ENCODE measurements at regions not wholly inside any gene's neighbourhood (a gene's known extent, or its start where the extent isn't known, plus 50 kb on each side); places are given as distances from the start of the nearest gene placed in this dataset.

DNA sequence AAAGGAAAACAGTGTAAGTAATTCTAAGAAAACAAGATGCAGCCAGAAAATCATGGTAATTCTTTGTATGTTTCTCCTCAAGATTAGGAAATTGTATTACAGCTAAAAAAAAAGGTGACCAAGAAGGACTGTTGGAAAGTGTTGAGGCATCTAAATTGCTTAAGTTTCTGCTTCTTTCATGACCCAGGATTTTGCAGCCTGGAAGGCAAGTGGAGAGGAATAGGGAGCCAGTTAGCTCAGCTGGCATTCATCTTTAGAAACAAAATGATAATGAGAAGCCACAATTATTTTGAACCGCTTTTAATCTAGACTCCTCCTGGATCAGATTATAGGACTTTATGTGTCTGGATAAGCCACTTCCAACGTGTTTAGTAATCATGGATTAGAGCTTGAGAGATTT lies 56.8 kb upstream of the TMEM229A start:
- no peaks in the 10 kb centered on the region for H3K4me1 Mint-ChIP-seq
- no peak overlapping the region for H3K27ac Mint-ChIP-seq
- no peaks in the 10 kb centered on the region for H3K9me3 Mint-ChIP-seq
- no peaks in the 10 kb centered on the region for H3K27me3 Mint-ChIP-seq
- H3K36me3 Mint-ChIP-seq (ENCODE audit: low read depth): no peaks in the 10 kb centered on the region
- no peak for DNase-seq
- intact Hi-C loops (cut with micrococcal nuclease): no loop called here
- H3K4me3 Mint-ChIP-seq: no peak overlapping the region

GRCh38 chr7:124088590-124088989 lies 55.7 kb upstream of the TMEM229A start:
- Mint-ChIP-seq H3K9me3 (no peaks in the 10 kb centered on the region), H3K27ac (no peak overlapping the region), H3K4me1 (no peaks in the 10 kb centered on the region), H3K27me3 (no peaks in the 10 kb centered on the region), H3K4me3 (no peak overlapping the region), H3K36me3 (ENCODE audit: low read depth) (no peaks in the 10 kb centered on the region)
- intact Hi-C loops (cut with micrococcal nuclease): no loop called here
- no peak for DNase-seq

- no peaks in the 10 kb centered on the region for H3K36me3 Mint-ChIP-seq (ENCODE audit: low read depth)
- H3K4me1 Mint-ChIP-seq: no peaks in the 10 kb centered on the region
- DNase-seq: no peak
- H3K9me3 Mint-ChIP-seq: no peaks in the 10 kb centered on the region
- intact Hi-C loops (cut with micrococcal nuclease): no loop called here
- H3K4me3 Mint-ChIP-seq: no peak overlapping the region
- no peaks in the 10 kb centered on the region for H3K27me3 Mint-ChIP-seq
- H3K27ac Mint-ChIP-seq: no peak overlapping the region
These were observed 54.0 kb upstream of the TMEM229A start for GRCh38 chr7:124086843-124087242.

DNA sequence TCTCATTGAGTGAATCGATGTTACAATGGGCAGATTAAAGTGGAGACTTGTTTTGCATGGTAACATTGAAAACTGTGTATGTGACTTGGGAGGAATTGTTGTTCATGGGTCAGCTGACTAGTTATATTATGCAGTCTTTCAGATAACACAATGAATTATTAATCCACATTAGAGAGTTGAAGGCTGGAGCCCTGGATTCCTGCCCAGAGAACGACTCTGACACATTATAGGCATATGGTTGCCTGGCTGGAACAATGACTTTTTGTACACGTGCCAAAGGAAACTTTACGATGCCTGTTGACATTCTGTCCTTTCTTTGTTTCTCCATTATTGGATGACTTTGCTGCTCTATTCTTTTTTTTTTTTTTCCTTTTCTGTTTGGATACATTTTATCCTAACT lies 52.3 kb upstream of the TMEM229A start:
- intact Hi-C loops (cut with micrococcal nuclease): no loop called here
- H3K9me3 Mint-ChIP-seq: no peaks in the 10 kb centered on the region
- no peaks in the 10 kb centered on the region for H3K27me3 Mint-ChIP-seq
- no peak overlapping the region for H3K4me3 Mint-ChIP-seq
- DNase-seq: no peak
- no peaks in the 10 kb centered on the region for H3K36me3 Mint-ChIP-seq (ENCODE audit: low read depth)
- H3K4me1 Mint-ChIP-seq: no peaks in the 10 kb centered on the region
- H3K27ac Mint-ChIP-seq: no peak overlapping the region

GRCh38 chr7:124084024-124084423 lies 51.2 kb upstream of the TMEM229A start:
- no peak overlapping the region for H3K27ac Mint-ChIP-seq
- intact Hi-C loops (cut with micrococcal nuclease): loop anchor here (5.0 kb wide), 1 partner anchor 587 kb away; no protein-coding TSS in a partner anchor
- H3K27me3 Mint-ChIP-seq: no peaks in the 10 kb centered on the region
- H3K36me3 Mint-ChIP-seq (ENCODE audit: low read depth): no peaks in the 10 kb centered on the region
- H3K9me3 Mint-ChIP-seq: no peaks in the 10 kb centered on the region
- H3K4me1 Mint-ChIP-seq: no peaks in the 10 kb centered on the region
- no peak overlapping the region for H3K4me3 Mint-ChIP-seq
- no peak for DNase-seq
